ENCODE measurements at regions not wholly inside any gene's neighbourhood (a gene's known extent, or its start where the extent isn't known, plus 50 kb on each side); places are given as distances from the start of the nearest gene placed in this dataset.
"Not testable (repeated sequence)": the region's sequence is repeated elsewhere in the genome, so short reads cannot be mapped to it uniquely, and the experiment has no call there.

DNA sequence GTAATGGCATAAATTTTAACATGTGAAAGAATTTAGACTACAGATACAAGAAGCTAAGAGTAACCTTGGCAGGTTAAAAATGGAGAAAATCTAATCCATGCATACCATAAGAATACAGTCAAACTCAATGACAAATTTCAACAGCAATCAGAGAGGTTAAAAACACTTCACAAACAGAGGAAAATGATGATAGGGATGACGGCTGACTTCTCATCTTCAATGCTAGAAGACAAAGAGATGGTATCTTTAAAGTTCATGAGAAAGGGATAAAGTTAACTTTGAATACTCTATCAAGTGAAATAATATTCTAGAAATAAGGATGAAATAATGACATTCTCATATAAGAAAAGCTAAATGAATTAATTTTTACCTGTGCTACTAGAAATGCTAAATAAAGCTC, 1130.2 kb upstream of the MIR17HG start:
- in situ Hi-C loops (cut with HindIII; ENCODE audit: low pct_ligation_motif_present, low pct_unique_long_range_greater_than_20kb, low sequenced_read_pairs): no loop called here
- no peak for DNase-seq

DNA sequence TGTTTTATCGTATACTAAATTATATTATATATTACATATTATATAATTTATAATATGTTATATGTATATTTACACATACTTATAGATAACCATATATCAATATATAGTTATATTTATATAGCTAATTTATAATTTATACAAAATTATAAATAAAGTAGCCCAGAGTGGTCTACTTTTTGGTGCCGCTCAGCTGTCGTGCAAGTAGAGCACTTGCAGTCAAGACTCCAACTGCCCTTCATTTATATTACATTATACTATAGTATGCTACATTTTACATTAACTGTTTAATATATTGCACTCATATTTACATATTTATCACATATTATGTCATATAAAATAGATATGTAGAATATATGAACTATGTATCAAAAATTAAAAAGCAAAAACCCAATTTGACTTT, 1124.7 kb upstream of the MIR17HG start:
- DNase-seq: no peak
- in situ Hi-C loops (cut with HindIII; ENCODE audit: low pct_ligation_motif_present, low pct_unique_long_range_greater_than_20kb, low sequenced_read_pairs): no loop called here

DNA sequence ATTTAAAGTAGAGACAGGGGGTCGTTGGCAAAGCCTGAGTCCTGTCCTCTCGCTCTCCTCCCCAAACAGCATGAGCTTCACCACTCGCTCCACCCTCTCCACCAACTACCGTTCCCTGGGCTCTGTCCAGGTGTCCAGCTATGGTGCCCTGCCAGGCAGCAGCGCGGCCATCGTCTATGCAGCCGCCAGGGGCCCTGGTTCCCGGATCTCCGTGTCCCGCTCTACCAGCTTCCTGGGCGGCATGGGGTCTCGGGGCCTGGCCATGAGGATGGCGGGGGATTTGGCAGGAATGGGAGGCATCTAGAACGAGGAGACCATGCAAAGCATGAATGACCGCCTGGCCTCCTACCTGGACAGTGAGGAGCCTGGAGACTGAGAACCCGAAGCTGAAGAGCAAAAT, 1117.2 kb upstream of the MIR17HG start:
- DNase-seq: no peak
- in situ Hi-C loops (cut with HindIII; ENCODE audit: low pct_ligation_motif_present, low pct_unique_long_range_greater_than_20kb, low sequenced_read_pairs): no loop called here

DNA sequence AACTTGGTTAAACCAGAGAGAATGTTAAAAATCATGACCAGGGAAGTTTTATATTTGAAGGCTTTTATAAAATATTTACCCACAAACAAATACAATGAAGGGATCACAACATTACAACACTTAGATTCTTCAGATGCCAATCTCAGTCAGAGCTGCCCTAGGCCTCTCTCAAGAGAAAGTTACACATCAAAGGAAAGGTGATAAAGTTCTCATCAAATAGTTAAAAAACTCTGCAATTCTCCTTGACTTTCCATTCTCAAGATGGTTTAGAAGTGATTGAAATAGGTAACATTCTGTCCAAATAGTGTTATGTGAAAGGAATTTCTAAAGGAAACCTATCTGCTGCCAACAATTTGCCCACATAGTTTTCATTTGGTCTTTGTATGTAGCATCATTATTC, 1115.2 kb upstream of the MIR17HG start:
- DNase-seq: no peak
- in situ Hi-C loops (cut with HindIII; ENCODE audit: low pct_ligation_motif_present, low pct_unique_long_range_greater_than_20kb, low sequenced_read_pairs): no loop called here

DNA sequence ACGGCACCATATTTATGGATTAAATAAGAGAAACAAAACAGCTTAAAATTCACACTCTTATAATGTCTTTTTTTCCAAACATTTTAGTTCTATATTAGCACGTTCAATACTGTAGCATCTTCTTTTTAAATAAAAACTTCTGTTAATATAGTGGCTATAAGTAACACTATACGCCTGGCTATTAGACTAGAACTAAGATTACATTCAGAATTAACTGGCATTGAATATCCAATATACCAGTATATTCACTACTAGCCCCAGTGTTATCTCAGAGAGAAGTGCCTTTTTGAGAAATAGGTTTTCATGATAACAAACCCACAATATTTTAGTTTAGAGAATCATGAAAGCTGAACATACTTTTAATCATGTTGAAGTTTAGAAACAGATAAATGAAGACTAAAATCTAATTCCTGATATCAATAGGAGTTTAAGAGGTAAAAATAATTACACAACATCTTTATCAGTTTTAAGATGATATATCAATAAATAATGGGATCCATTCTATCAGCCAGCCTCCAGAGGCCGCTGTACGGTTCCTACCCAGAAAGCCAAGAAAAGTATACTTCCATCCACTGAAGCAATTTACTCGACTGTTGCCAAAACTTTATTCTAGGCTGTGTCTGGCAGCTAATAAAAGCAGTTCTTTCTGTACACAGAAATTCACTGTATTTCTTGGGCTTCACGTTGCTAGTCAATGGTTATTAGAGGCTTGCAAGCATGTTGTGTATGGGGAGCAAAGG, 1113.4 kb upstream of the MIR17HG start:
- in situ Hi-C loops (cut with HindIII; ENCODE audit: low pct_ligation_motif_present, low pct_unique_long_range_greater_than_20kb, low sequenced_read_pairs): no loop called here

DNA sequence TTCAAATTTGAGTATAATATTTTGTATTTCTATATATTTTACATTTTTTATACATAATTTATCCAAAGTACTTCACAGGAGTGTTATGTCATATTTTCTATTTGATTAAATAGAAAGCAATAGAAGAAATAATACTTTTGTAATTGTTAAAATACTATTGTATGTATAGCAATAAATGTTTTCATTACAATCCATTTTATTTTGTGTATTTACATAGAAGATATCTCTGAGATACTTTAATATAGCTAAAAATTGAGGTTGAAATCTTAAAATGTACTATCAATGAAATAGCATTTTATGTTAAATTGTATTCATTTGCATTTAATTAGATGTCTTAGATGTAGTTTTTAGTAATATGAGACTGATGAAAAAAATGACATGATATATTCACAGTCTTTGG, 1109.6 kb upstream of the MIR17HG start:
- no peak for DNase-seq
- in situ Hi-C loops (cut with HindIII; ENCODE audit: low pct_ligation_motif_present, low pct_unique_long_range_greater_than_20kb, low sequenced_read_pairs): no loop called here

More for the DNA sequence above, 1113.4 kb upstream of the MIR17HG start:
- no peak for DNase-seq

DNA sequence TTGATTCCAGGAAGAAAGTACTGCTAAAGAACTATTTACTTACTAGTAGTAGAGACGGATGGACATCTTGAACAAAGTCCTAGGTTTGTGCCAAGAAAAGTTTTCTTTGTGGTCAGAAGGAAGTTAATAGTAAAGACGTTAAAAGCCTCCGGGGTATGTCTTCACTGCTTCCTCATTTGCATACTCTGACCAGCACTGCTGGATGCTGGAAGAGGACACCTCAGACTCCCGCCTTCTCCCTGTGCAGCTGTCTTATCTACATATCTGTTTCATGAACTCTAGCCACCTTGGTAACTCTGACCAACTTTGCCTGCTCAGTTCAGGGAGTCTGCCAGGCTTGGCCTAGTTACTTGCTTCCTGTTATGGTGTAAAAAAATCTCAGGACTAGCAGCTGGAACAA, 1109.1 kb upstream of the MIR17HG start:
- no peak for DNase-seq
- in situ Hi-C loops (cut with HindIII; ENCODE audit: low pct_ligation_motif_present, low pct_unique_long_range_greater_than_20kb, low sequenced_read_pairs): no loop called here

DNA sequence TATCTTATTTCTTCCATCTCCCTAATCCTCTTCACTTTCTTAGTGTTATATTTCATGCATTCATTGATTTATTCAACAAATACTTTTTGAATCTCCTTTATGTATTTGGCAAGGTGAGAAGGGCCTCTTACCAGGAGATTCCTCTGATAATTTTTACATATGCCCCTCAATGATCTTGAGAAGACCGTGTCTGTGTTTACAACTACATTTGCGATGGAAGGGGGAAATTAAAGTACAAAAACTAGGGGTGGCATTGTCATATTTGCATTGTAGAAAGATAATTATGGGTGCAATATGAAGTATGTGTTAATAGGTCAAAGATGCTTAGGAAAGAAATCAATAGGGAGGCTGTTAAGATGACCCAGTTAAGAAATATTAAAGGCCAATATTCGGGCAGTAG, 1108.4 kb upstream of the MIR17HG start:
- in situ Hi-C loops (cut with HindIII; ENCODE audit: low pct_ligation_motif_present, low pct_unique_long_range_greater_than_20kb, low sequenced_read_pairs): no loop called here
- DNase-seq: no peak

DNA sequence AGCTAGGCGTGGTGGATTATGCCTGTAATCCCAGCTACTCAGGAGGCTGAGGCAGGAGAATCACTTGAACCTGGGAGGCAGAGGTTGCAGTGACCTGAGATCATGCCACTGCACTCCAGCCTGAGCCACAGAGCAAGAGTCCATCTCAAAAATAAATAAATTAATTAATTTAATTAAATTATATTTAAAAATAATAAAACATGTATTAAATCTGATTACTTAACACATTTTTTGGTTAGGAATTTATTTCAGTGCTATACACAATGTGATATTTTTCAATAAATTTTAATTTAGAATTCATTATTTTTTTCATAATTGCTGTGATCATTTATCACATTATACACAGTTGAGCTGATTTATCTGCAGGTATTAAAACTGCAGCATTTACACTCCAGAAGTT, 1101.5 kb upstream of the MIR17HG start:
- DNase-seq: no peak
- in situ Hi-C loops (cut with HindIII; ENCODE audit: low pct_ligation_motif_present, low pct_unique_long_range_greater_than_20kb, low sequenced_read_pairs): no loop called here

DNA sequence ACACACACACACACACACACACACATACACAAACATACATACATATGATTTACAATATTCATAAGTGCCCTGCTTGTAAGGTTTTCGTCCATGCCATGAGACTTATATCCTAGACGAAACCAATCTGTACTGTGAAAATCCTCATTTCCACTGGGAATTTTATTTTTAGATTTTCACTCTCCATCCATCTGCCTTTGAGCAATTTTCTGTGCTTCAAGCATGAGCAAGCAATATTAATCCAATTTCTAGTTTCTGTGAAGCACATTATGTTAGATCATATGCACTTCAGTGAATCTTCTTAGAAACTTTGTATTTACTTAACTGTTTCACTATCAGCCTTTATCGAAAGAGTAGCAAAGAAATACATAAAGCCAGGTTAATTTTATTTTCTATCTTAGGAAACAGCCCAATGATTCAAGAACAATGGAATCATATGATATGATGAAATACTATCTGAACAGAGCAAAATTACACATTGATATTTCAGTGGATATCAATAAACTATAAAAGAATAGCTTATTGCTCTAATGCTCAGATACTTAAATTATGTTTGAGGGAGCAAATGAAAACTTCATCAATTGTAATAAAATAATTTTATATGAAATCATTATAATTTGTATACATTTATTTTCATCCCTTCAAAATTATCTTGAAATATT, 1100.7 kb upstream of the MIR17HG start:
- DNase-seq: no peak
- in situ Hi-C loops (cut with HindIII; ENCODE audit: low pct_ligation_motif_present, low pct_unique_long_range_greater_than_20kb, low sequenced_read_pairs): no loop called here

DNA sequence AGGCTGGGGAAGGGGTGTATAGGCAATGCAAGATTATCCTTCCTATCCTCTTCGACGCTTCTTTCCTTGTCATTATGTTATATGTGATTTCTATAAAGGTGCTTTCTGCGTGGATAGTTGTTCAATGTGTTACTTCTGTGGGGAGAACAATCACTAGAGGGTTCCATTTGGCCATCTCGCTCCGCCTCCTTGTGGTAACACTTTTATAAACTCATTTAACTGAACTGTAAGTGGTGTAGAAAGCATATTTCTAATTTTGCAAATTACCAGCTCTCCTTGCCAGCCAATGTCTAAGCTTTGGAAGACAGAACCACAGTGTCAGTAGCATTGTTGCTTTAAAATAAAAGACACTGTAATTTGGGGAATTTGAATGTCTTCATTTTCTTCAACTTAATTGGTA, 1093.7 kb upstream of the MIR17HG start:
- in situ Hi-C loops (cut with HindIII; ENCODE audit: low pct_ligation_motif_present, low pct_unique_long_range_greater_than_20kb, low sequenced_read_pairs): no loop called here
- DNase-seq: no peak

DNA sequence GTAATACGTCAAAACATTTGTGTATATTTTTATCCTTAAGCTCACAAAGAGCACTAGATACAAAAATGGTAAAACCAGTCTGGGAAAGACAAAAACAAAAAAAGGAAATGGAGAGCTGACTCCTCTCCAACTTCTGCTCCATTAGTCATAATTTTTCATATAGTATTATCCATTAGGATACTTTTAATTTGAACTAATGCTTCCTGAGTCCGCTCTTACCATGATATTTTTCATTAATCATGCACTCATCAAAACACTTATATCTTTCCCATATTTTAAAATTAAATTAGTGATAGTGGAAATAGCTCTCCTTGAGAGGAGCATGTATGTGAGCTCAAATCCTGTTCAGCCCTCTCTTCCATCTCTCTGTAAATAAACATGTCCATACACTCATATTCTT, 1093.0 kb upstream of the MIR17HG start:
- DNase-seq: no peak
- in situ Hi-C loops (cut with HindIII; ENCODE audit: low pct_ligation_motif_present, low pct_unique_long_range_greater_than_20kb, low sequenced_read_pairs): no loop called here

DNA sequence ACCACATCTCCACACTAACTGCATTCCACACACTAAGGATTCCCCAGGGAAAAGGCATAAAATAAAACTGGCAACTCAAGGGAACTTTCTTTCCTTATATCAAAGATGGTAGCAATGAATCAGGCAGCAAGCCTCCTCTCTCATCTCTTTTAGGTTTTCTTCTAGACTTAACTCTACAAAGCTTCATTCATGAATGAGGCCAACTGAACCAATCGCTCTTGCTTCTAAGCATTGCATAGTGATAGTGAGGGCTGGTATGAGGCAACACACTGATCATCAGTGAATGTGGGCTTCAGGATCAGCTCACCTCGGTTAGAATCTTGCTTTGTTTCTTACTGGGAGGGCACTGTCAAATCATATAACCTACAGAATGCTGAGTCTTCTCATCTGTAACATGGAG, 1090.7 kb upstream of the MIR17HG start:
- DNase-seq: no peak
- in situ Hi-C loops (cut with HindIII; ENCODE audit: low pct_ligation_motif_present, low pct_unique_long_range_greater_than_20kb, low sequenced_read_pairs): no loop called here

DNA sequence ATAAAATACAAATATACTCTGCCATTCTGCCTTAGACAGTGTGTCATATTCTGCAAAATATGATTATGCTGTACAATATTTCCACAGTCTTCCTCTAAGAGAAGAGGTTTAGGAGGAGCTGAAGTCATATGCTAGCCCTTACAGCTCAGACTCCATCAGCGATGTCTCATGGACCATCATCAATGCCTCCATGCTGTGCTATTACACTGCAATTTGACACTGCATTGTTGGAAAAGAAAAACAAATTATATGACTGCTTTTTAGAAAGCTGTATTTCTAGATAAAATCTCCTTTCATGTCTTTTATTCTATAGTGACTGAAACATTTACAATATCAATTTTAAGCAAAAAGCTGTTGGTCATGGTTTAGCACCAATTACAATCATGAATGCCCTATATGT, 1089.4 kb upstream of the MIR17HG start:
- no peak for DNase-seq
- in situ Hi-C loops (cut with HindIII; ENCODE audit: low pct_ligation_motif_present, low pct_unique_long_range_greater_than_20kb, low sequenced_read_pairs): no loop called here

DNA sequence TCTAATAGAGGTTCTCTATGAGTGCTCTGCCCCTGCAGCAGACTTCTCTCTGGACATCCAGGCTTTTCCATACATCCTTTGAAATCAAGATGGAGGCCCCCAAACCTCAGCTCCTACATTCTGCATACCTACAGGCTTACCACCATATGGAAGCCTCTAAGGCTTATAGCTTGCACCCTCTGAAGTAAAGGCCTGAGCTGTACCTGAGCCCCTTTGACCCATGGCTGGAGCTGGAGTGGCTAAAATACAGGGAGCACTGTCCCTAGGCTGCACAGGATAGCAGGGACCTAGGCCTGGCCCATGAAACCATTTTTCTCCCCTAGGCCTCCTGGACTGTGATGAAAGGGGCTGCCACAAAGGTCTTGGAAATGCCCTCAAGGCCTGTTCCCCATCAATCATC, 1086.1 kb upstream of the MIR17HG start:
- DNase-seq: no peak
- in situ Hi-C loops (cut with HindIII; ENCODE audit: low pct_ligation_motif_present, low pct_unique_long_range_greater_than_20kb, low sequenced_read_pairs): no loop called here

DNA sequence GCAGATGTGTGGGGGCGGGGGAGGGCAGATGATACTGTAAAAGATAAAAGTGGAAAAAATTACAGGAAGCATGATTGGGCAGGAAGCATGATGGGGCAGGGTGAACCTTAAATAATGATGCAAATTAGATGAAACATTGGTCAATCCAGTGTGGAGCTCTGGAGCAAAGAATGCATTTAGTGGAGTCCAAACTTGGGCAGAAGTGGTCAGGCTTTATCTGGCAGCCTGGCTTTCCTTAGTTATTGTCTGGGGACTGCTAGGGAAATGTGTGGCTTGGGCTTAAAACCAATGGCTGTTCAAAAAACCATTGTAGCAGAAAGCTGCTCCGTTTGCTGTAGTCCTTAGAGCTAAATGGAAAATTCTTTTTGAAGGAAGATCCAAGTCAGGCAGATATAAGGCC, 1077.3 kb upstream of the MIR17HG start:
- no peak for DNase-seq
- in situ Hi-C loops (cut with HindIII; ENCODE audit: low pct_ligation_motif_present, low pct_unique_long_range_greater_than_20kb, low sequenced_read_pairs): no loop called here

DNA sequence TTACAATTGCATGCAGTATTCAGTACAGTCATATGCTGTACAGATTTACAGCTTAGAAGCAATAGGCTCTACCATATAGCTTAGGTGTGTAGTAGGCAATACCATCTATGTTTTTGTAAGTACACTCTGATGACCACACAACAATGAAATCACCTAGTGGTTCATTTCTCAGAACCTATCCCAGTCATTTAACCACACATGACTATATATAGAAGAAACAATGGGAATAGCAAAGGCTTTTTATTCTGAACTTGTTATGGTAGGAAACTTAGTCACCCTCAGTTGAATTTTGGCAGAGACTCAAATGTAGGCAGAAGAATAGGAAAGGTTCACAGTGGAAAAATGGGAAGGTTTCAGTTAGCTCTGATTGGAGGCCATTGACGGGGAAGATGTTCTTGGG, 1075.1 kb upstream of the MIR17HG start:
- in situ Hi-C loops (cut with HindIII; ENCODE audit: low pct_ligation_motif_present, low pct_unique_long_range_greater_than_20kb, low sequenced_read_pairs): no loop called here
- no peak for DNase-seq

DNA sequence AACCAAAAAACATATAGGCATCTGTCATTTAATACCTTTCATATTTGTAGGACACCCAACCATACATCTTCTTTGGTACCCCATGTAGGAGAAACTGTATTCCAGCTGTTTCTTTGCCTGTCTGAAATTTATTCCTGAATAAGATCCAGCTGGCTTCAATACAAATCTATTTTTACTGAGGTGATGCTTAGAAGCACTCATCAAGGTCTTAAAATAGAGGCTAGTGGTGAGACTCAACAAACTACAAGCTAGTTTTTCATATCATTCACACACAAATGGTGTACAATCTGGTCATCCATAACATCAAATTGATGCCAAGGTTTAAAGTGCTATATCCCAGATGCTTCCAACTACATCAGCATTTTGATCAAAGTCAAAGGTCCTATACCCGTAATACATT, 1071.3 kb upstream of the MIR17HG start:
- DNase-seq: no peak
- in situ Hi-C loops (cut with HindIII; ENCODE audit: low pct_ligation_motif_present, low pct_unique_long_range_greater_than_20kb, low sequenced_read_pairs): no loop called here

DNA sequence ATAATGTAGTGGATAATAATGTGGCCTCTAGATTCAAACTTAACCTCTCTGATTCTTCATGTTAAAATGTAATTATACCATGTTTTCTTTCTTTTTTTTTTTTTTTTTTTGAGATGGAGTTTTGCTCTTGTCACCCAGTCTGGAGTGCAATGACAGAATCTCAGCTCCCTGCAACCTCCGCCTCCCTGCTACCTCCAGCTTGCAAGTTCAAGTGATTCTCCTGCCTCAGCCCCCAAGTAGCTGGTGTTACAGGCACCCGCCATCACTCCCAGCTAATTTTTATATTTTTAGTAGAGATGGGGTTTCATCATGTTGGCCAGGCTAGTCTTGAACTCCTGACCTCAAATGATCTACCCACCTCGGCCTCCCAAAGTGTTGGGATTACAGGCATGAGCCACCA, 1069.3 kb upstream of the MIR17HG start:
- DNase-seq; in situ Hi-C loops (cut with HindIII; ENCODE audit: low pct_ligation_motif_present, low pct_unique_long_range_greater_than_20kb, low sequenced_read_pairs): not testable (repeated sequence)

DNA sequence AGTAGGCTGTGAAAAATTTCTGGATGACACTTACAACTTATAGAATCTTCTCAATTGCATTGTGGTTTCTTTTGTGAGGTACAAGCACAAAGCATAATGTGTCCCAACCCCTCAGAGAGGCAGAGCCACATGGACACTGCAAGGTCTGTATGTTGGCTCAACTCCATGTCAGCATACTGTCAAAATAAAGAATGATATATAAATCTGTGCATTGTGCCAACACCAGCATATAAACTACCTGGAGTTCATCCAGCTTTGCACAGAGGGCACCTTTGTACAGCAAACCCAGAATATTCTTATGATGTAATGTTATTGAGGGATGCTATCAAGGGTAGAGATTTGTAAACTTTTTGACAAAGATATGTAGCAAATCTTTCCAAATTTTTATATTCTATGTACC, 1065.8 kb upstream of the MIR17HG start:
- in situ Hi-C loops (cut with HindIII; ENCODE audit: low pct_ligation_motif_present, low pct_unique_long_range_greater_than_20kb, low sequenced_read_pairs): no loop called here
- no peak for DNase-seq
